Right kidney (tissue), 1 donor: ENCODE measurements at regions not wholly inside any gene's neighbourhood (a gene's known extent, or its start where the extent isn't known, plus 50 kb on each side); places are given as distances from the start of the nearest gene placed in this dataset.

Experiments
- DNase-seq: peaks from one replicate; pipeline ENCODE4 v3.0.0-alpha.2; 2016

GRCh38 chr5:87054821-87055220 is 212.9 kb upstream of the RASA1 start:
- no peak for DNase-seq

GRCh38 chr5:87061046-87061445 is 206.6 kb upstream of the RASA1 start:
- no peak for DNase-seq

- no peak for DNase-seq
Observed at GRCh38 chr5:87069311-87069710, 198.4 kb upstream of the RASA1 start.

GRCh38 chr5:87069974-87070608 is 197.6 kb upstream of the RASA1 start:
- DNase-seq, result no peak

- DNase-seq, result no peak
Observed at GRCh38 chr5:87074072-87074471, 193.6 kb upstream of the RASA1 start.

- DNase-seq, result no peak
Observed at GRCh38 chr5:87074934-87075541, 192.6 kb upstream of the RASA1 start.

GRCh38 chr5:87076411-87076810 is 191.3 kb upstream of the RASA1 start:
- no peak for DNase-seq

- DNase-seq, result no peak
Observed at GRCh38 chr5:87076931-87077330, 190.8 kb upstream of the RASA1 start.

GRCh38 chr5:87079219-87079618 is 188.5 kb upstream of the RASA1 start:
- DNase-seq, result no peak

- no peak for DNase-seq
Observed at GRCh38 chr5:87081016-87081415, 186.7 kb upstream of the RASA1 start.

GRCh38 chr5:87081511-87082372 is 185.9 kb upstream of the RASA1 start:
- no peak for DNase-seq

- DNase-seq, result no peak
Observed at GRCh38 chr5:87094347-87094746, 173.3 kb upstream of the RASA1 start.

GRCh38 chr5:87094833-87095232 is 172.8 kb upstream of the RASA1 start:
- no peak for DNase-seq

- DNase-seq, result no peak
Observed at GRCh38 chr5:87095787-87096186, 171.9 kb upstream of the RASA1 start.

- DNase-seq, result no peak
Observed at GRCh38 chr5:87097664-87098063, 170.0 kb upstream of the RASA1 start.

GRCh38 chr5:87099291-87099839 is 168.3 kb upstream of the RASA1 start:
- DNase-seq, result no peak

GRCh38 chr5:87099968-87100367 is 167.7 kb upstream of the RASA1 start:
- DNase-seq, result no peak

GRCh38 chr5:87101321-87101720 is 166.4 kb upstream of the RASA1 start:
- DNase-seq, result no peak

- no peak for DNase-seq
Observed at GRCh38 chr5:87102841-87103240, 164.8 kb upstream of the RASA1 start.

GRCh38 chr5:87103616-87104287 is 163.9 kb upstream of the RASA1 start:
- DNase-seq, result no peak

- no peak for DNase-seq
Observed at GRCh38 chr5:87105577-87105976, 162.1 kb upstream of the RASA1 start.

GRCh38 chr5:87109746-87110145 is 157.9 kb upstream of the RASA1 start:
- DNase-seq, result no peak

- no peak for DNase-seq
Observed at GRCh38 chr5:87110721-87111120, 157.0 kb upstream of the RASA1 start.
